GM18505 (cell line): ENCODE measurements at regions not wholly inside any gene's neighbourhood (a gene's known extent, or its start where the extent isn't known, plus 50 kb on each side); places are given as distances from the start of the nearest gene placed in this dataset.
"Not testable (repeated sequence)": the region's sequence is repeated elsewhere in the genome, so short reads cannot be mapped to it uniquely, and the experiment has no call there.

Experiments
- ATAC-seq: cut with Tn5 transposase; IDR thresholded peaks from one replicate; pipeline ENCODE4 v1.9.1; 2021; ENCODE audit not compliant: unreplicated experiment
- POLR2A ChIP-seq: IDR thresholded peaks from 4 replicates; pipeline ENCODE4 v1.6.1; 2011; ENCODE audit warnings: borderline replicate concordance; ENCODE audit not compliant: insufficient read depth, insufficient read length; ENCODE audit errors: extremely low read depth

DNA sequence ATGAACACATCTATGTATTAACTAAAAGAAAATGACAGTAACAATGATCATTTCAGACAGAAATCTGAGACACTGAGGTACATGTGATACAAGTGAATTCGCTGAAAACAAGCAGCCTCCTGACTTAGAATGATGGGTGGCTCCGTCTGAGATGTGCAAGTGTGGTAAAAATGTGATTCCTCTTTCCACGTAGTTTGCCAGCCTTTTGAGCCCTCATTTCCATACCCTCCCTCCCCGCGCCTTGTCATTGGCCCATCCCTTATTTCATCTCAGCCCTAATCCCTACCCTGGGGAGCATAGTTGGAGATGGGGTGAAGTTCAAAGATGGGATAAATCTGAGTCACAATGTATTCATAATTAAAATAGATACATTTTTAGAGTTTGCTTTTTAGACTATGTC lies 107.8 kb downstream of the BMP4 start:
- ATAC-seq, result no peak
- no peak for TF ChIP-seq POLR2A

DNA sequence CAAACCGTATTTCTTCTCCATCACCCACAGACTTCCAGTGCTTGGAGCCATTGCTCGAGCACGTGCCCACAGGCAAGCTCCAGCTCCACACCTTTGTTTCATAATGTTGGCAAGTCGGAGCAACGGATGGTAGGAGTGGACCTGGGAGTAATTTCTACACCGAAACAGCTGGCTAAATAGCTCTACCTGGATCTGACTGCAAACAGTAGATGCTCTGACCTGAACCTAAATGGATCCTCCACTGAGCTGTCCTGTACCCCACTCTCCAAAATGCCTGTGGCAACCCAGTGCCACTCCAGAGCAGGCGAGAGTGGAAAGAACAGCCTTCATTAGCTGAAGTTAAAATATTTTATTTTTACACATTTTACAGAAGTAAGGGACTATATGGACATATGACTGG lies 108.7 kb downstream of the BMP4 start:
- no peak for ATAC-seq
- TF ChIP-seq POLR2A, result no peak

DNA sequence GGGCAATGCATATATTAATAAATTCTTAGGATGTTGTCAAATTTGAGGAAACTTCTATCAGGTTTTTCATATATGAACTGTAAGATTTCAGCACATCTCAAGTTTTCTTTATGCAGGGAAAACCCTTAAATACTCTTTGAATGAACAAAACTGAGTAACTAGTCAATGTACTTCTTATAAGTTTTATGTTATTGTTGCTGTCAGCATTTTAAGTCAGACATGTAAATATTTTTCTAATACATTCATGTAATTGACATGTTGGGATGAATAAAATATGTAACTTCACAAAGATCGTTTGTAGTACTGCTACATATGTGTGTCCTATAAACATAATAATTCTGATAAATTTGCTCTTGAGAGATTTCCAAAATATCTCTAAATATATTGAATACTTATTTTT lies 109.6 kb downstream of the BMP4 start:
- TF ChIP-seq POLR2A, result no peak
- ATAC-seq, result no peak

DNA sequence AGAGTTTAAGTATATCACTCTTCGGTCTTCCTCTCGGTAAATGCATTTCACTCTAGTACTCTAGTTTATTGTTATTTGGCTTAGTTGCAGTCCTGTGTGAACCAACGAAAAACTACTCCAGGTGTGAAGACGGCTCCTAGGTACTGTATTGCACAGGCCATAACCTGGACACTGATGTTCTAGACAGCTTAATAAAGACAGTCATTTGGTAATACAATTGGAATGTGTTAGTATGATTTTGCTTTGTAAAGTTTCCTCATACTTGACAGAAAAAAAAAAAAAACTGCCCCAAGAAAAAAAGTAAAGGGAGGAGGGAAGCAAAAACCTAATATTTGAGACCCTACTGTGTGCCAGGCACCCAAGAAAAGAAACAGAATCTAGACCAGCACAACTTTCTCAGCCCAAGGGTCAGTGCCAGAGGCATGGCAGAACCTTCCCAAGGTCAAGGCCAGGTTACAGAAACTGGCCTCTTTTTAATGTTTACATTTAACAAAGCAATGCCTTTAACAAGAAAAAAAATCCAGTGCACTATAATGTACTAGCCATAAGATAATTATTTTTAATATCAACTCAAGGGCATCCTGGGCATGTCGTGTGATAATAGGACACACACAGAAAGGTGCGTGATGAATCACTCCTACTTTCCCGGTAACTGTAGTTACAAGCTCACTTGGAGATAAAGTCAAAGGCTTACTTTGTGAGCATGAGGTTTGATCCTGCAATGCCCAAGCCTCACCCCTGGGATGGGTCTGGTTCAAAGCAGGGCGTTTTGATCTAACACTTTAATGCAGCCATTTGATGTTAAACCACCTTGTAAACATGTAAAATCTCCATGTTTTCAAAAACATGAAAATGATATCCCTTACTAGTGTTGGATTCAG lies 110.6 kb downstream of the BMP4 start:
- ATAC-seq, result no peak

DNA sequence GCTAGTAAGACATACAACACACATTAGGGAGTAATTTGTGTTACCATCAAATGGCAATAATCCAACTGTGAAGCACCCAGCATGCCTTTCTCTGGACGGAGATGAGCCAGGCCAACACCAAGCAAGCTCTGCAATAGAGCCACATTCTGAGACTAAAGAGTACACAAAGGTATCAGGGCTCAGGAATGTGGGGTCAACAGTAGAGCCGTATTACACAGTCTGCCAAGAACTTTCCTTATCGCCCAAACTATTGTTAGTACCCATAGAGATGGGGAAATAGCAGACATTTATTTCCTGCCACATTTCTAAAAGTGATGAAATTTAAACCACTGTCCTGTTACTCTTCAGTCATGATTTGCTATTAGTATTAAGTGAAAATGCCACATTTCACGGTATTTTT lies 113.7 kb downstream of the BMP4 start:
- no peak for TF ChIP-seq POLR2A
- no peak for ATAC-seq

More for the DNA sequence above, 110.6 kb downstream of the BMP4 start:
- no peak for TF ChIP-seq POLR2A

DNA sequence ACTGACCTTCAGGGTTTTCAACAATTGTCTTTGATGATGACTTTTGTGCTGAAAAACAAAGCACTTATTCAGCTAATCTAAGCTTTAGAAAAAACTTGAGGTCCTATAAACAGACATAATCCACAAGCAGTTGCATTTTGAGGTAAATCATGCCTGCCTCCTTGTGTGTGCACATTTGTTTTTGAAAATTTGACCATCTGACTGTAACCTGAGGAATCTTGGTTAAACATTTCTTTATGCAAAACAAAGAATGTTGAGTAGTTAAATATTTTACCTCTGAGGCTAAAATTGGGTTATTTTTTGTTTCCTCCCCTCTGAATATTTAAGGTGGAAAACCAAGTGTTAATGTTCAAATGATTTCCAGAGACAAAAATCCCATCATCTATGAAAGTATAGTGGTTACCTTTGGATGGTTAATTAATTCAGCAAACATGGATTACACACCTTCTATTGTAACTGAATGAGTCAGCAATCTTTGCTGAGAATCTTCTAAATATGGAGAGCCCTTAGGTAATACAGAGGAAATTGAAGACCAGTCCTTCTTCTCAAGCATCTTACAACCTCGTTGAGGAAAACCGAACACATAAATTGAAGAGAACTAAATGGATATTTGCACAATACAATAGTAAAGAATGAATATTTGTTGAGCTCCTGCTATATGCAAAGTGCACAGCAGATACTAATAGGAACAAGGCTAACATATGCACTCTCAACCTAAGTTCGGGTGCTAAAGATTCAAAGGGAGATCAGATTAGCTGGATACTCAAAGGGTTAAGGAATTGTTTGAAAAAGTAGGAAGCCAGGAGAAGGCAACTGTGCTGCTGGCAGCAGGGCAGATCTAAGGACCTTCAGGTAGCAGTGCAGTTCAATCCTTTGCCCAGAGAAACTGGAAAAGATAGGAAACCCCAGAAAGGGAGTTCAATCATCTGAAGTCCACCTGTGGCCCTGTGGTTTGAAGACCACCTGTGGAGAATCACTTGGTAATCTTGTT lies 115.2 kb downstream of the BMP4 start:
- no peak for TF ChIP-seq POLR2A
- ATAC-seq, result no peak

DNA sequence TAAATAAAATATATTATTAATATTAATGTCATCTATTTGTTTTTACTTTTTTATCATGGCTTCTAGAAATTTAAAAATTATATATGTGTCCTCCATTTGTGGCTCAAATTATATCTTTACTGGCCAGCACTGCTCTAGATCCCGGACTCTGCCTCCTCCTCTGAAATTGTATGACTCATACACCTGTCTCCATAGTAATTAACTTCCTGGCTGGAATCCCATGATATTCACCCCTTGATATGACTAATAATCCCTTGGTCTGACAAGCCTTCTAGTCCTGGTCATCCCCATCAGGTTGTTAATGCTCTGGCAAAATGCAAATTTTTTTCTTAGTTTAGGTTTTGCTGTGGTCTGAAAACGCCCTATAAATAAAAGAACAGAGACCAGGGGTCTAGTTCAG lies 116.2 kb downstream of the BMP4 start:
- ATAC-seq, result no peak

DNA sequence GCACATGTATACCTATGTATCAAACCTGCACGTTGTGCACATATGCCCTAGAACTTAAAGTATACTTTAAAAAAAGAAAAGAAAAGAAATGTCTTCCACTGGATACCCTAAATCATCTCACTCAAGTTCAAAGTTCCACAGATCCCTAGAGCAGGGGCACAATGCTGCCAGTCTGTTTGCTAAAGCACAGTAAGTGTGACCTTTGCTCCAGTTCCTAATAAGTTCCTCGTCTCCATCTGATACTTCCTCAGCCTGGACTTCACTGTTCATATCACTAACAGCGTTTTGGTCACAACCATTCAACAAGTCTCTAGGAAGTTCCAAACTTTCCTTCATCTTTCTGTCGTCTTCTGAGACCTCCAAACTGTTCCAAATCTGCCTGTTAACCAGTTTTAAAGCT lies 118.3 kb downstream of the BMP4 start:
- no peak for TF ChIP-seq POLR2A
- no peak for ATAC-seq

More for the DNA sequence above, 116.2 kb downstream of the BMP4 start:
- no peak for TF ChIP-seq POLR2A

DNA sequence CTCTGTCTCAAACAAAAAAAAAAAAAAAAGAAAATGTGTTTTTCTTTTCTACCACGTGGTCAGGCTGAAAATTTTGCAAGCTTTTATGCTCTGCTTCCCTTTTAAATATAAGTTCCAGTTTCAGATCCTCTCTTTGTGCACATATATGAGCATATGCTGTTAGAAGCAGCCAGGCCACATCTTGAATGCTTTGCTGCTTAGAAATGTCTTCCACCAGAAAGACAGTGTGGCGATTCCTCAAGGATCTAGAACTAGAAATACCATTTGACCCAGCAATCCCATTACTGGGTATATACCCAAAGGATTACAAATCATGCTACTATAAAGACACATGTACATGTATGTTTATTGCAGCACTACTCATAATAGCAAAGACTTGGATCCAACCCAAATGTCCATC lies 119.0 kb downstream of the BMP4 start:
- ATAC-seq, result not testable (repeated sequence)

DNA sequence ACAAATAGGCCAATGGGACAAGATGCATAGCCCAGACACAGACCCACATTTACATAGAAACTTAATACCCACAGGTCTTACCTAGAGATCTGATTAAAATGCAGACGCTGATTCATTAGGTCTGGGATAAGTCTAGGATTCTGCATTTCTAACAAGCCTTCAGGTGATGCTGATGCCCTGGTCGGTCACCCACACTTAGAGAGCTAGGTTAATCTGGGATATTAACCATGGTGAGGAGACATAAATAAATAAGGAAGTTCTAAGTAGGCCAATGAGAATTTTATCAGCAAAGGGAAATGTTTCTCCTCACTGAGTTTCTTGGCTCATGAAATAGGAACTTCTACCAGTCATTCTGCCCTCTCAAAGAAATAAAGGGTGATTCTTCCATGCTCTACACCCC lies 120.1 kb downstream of the BMP4 start:
- TF ChIP-seq POLR2A, result no peak
- no peak for ATAC-seq

DNA sequence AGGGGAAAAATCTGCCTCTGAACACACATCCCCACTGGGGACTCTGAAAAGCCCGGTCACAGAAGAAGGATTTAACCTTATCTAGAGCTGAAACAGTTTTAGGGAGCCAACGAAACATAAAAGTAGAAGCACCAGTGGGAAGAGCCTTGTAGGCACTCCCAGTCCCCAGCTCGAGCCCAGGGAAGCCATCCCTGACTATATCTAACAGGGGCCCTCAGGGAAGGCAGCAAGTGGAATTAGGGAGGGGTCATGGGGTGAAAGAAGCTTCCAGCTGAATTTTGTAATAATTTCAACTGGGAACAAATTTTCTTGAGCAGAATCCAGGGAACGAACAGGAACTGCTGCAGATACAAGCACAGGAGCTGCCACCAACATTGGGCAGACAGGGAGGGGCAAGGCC lies 127.8 kb downstream of the BMP4 start:
- ATAC-seq, result no peak
- TF ChIP-seq POLR2A, result no peak

DNA sequence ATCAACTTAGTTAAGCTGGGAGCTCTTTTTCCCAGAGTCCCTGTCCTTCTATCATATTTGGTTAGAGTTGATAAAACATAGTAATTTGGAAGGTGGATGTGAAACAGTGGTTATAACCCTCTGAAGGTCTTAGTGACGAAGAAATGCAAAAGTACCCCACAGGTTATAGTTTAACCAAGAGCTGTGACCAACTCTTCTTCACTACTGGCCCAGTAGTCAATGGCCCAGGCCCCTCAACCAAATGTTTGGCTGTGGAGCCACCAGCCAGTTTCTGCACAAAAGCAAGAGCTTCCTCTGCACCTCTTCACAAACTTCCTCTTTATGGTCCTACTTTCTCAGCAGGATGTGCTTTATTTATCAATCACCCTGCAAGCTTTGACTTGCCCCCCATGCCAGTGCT lies 132.6 kb downstream of the BMP4 start:
- ATAC-seq, result no peak
- no peak for TF ChIP-seq POLR2A

DNA sequence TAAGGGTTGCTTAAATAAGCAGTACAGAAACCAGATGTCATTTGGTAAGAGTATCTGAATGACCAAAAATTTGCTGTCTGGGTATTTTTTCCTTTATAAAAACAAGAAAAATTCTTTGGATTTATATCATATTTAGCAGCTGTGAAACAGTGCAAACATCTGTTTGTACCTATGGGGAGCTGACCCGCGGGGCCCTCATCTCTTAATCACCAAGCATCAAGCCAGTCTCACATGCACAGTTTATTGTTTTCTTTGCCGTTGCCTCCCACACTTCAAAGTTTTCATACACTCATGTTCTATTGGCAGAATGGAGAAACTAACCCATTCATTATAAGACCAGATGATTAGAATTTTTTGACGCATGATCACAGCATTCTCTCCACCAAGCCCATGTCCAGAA lies 142.2 kb downstream of the BMP4 start:
- ATAC-seq, result no peak
- TF ChIP-seq POLR2A, result no peak

DNA sequence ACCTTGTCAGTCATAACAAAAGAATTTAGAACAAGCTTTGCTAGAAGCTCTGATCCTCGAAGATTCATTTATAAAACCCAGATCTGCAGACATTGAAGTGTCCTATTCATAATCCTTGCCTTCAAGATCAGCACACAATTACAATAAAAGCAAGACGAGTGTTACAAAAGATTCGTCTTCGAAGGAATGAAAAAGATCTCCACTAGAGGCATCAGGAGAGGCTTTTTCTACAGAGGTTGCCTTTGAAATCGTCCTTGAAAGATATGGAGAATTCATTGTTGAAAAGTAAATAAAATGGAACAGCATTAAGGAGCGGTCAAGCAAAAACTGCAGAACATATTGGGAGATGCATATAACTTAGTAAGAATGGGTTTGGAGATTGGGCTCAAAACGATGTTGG lies 146.4 kb downstream of the BMP4 start:
- no peak for TF ChIP-seq POLR2A
- ATAC-seq, result no peak
